VCaP (cell line): ENCODE measurements at regions not wholly inside any gene's neighbourhood (a gene's known extent, or its start where the extent isn't known, plus 50 kb on each side); places are given as distances from the start of the nearest gene placed in this dataset.

ENCODE experiments used
- H3K27ac ChIP-seq: fragments of 450-650 bp; 2 replicates; pipeline ENCODE4 v1.5.1; 2017
- TF ChIP-seq, protein P1 (sequence below): fragments of 450-650 bp; conservative IDR thresholded peaks from 2 replicates; pipeline ENCODE4 v1.5.1; 2017; ENCODE audit warnings: mild to moderate bottlenecking, moderate library complexity

DNA sequence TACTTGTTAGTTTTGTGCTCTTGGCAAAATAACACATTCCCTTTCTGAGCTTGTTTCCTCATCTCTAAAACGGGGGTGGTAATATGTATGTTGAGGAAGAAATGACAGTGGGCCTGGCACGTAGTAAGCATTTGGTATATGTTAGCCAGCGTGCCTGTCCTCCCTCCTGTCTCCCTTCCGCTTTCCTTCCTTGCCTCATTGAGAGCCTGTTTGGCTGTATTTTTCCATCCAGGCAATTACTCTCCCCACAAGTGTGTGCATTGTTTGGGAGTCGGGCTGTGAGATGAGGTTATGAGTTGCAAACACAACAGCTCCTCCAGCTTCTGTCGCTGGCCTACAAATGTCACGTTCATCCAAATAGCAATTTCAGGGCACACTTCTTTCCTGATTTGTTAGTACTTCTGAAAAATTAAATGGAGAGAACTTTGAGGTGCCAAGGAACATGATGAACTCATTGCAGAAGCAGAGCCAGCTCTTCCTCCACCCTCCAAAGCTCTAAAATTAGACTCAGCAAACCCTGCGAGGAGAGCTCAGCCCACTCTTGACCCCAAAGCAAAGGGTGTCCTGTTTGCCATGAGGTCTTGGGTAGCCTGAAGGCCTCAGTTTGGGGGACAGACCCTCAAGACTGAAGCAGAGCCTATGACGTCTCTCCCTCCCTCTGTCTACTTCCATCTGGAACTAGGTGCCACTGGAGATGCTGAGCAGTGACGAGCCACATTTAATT, 50.7 kb upstream of the TOX2 start:
- H3K27ac ChIP-seq: no peak overlapping the region
- TF ChIP-seq, protein P1, sequence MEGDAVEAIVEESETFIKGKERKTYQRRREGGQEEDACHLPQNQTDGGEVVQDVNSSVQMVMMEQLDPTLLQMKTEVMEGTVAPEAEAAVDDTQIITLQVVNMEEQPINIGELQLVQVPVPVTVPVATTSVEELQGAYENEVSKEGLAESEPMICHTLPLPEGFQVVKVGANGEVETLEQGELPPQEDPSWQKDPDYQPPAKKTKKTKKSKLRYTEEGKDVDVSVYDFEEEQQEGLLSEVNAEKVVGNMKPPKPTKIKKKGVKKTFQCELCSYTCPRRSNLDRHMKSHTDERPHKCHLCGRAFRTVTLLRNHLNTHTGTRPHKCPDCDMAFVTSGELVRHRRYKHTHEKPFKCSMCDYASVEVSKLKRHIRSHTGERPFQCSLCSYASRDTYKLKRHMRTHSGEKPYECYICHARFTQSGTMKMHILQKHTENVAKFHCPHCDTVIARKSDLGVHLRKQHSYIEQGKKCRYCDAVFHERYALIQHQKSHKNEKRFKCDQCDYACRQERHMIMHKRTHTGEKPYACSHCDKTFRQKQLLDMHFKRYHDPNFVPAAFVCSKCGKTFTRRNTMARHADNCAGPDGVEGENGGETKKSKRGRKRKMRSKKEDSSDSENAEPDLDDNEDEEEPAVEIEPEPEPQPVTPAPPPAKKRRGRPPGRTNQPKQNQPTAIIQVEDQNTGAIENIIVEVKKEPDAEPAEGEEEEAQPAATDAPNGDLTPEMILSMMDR: no peak

DNA sequence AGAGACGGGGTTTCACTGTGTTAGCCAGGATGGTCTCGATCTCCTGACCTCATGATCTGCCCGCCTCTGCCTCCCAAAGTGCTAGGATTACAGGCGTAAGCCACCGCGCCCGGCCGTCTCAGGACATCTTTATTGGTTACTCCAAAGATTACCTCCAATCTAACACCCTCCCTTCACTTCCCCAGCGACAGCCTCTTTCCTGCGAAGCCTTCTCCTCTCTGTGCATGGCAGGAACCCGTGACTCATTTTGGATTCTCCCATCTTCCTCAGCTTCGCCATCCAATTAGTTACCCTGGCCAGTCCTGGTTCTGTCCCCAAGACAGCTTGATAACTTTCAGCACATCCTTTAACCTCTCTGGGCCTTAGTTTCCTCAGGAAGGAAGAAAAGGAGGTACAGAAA, 51.3 kb upstream of the TOX2 start:
- TF ChIP-seq, protein P1: no peak
- H3K27ac ChIP-seq: no peak overlapping the region

- H3K27ac ChIP-seq: no peak overlapping the region
- TF ChIP-seq, protein P1: no peak
Observed at GRCh38 chr20:43862438-43862837, 52.2 kb upstream of the TOX2 start.

- no peak overlapping the region for H3K27ac ChIP-seq
- TF ChIP-seq, protein P1: no peak
Observed at GRCh38 chr20:43859994-43860393, 54.7 kb upstream of the TOX2 start.

- no peak overlapping the region for H3K27ac ChIP-seq
- TF ChIP-seq, protein P1: no peak
Observed at GRCh38 chr20:43857932-43858331, 56.7 kb upstream of the TOX2 start.

DNA sequence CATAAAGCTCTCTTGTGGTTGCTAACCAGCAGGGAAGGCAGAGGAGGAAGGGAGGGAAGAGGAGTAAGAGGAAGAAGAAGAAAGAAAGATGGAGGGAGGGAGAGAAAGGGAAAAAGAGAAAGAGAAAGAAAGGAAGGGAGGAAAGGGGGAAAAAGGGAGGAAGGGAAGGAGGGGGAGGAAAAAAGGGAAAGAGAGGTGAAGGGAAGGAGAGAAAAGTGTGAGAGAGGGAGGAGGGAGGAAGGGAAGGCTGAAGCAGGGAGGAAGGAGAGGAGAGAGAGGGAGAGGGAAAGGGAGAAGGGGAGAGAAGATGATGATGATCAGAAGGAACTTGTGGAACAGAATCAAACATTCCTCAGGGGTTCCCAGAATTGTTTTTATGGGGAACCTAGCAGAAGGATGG, 57.5 kb upstream of the TOX2 start:
- H3K27ac ChIP-seq: no peak overlapping the region
- TF ChIP-seq, protein P1: no peak

DNA sequence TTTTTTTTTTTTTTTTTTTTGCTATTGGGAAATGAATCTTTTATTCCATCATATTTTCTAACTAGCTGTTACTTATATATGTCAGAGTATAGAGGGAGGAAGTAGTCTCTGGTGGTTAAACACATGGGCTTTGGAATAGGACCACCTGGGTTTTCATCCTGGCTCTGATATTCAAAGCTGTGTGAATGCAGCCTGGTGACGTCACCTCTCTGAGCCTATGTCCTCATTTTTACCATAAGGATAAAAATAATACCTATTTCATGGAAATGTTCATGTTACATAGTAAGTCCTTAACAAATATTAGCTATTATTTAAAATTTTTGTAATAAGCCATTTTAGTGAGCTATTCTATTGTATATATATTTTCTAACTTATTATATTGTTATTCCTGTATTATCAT, 58.8 kb upstream of the TOX2 start:
- TF ChIP-seq, protein P1: no peak
- H3K27ac ChIP-seq: no peak overlapping the region
